HG03196 (cell line): ENCODE measurements at regions not wholly inside any gene's neighbourhood (a gene's known extent, or its start where the extent isn't known, plus 50 kb on each side); places are given as distances from the start of the nearest gene placed in this dataset.
"Not testable (repeated sequence)": the region's sequence is repeated elsewhere in the genome, so short reads cannot be mapped to it uniquely, and the experiment has no call there.

Experiments used
- ATAC-seq: cut with Tn5 transposase; IDR thresholded peaks from one replicate; pipeline ENCODE4 v1.9.1; 2021; ENCODE audit not compliant: unreplicated experiment

- no peak for ATAC-seq
Observed at GRCh38 chr7:20083781-20084180, 133.4 kb downstream of the MACC1 start.

GRCh38 chr7:20079080-20079479 lies 138.1 kb downstream of the MACC1 start:
- no peak for ATAC-seq

- no peak for ATAC-seq
Observed at GRCh38 chr7:20076835-20077234, 140.3 kb downstream of the MACC1 start.

- no peak for ATAC-seq
Observed at GRCh38 chr7:20075992-20076820, 141.0 kb downstream of the MACC1 start.

GRCh38 chr7:20075440-20075839 lies 141.7 kb downstream of the MACC1 start:
- ATAC-seq = no peak

- ATAC-seq = not testable (repeated sequence)
Observed at GRCh38 chr7:20068004-20068403, 149.2 kb downstream of the MACC1 start.

- ATAC-seq = peak; percentile 100
Observed at GRCh38 chr7:20064974-20065862, 152.0 kb downstream of the MACC1 start.

GRCh38 chr7:20064181-20064970 lies 152.8 kb downstream of the MACC1 start:
- ATAC-seq = no peak

GRCh38 chr7:20063644-20064043 lies 153.5 kb downstream of the MACC1 start:
- ATAC-seq = no peak

GRCh38 chr7:20062932-20063331 lies 154.3 kb downstream of the MACC1 start:
- ATAC-seq = no peak

GRCh38 chr7:20053334-20054104 lies 163.7 kb downstream of the MACC1 start:
- no peak for ATAC-seq

- ATAC-seq = no peak
Observed at GRCh38 chr7:20050241-20050966, 166.8 kb downstream of the MACC1 start.

- no peak for ATAC-seq
Observed at GRCh38 chr7:20038676-20039075, 178.5 kb downstream of the MACC1 start.

- no peak for ATAC-seq
Observed at GRCh38 chr7:20035279-20035875, 181.8 kb downstream of the MACC1 start.

- ATAC-seq = no peak
Observed at GRCh38 chr7:20033621-20034400, 183.4 kb downstream of the MACC1 start.

- no peak for ATAC-seq
Observed at GRCh38 chr7:20032741-20033140, 184.4 kb downstream of the MACC1 start.

GRCh38 chr7:20030915-20031362 lies 186.2 kb downstream of the MACC1 start:
- no peak for ATAC-seq

- ATAC-seq = peak; percentile 84
Observed at GRCh38 chr7:20030417-20030816, 186.8 kb downstream of the MACC1 start.
